GM21367 (cell line): ENCODE measurements at regions not wholly inside any gene's neighbourhood (a gene's known extent, or its start where the extent isn't known, plus 50 kb on each side); places are given as distances from the start of the nearest gene placed in this dataset.

ENCODE experiments used
- ATAC-seq: cut with Tn5 transposase; IDR thresholded peaks from one replicate; pipeline ENCODE4 v1.9.1; 2021; ENCODE audit not compliant: unreplicated experiment

DNA sequence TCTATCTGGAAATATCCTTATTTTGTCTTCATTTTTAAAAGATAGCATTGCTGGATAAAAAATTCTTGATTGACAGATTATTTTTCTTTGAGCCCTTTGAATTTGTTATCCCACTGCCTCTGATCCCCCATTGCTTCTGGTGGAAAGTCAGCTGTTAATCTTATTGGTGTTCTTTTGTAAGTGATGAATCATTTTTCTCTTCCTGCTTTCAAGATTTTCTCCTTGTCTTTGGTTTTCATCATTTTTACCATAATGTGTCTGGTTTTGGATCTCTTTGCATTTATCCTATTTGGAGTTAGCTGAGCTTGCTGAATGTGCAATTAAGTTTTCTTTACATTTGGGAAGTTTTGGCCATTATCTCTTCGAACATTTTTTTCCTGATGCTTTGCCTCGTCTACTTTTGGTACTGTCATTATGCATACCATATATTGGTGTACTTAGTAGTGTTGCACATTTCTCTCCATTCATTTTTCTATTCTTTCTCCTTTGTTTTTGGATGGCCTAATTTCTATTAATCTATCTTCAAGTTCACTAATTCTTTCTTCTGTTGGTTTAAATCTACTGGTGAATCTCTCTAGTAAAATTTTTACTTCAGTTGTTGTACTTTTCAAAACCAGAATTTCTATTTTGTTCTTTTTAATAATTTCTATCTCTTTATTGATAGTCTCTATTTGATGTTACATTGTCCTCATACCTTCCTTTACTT lies 440.0 kb upstream of the PROK2 start:
- no peak for ATAC-seq

DNA sequence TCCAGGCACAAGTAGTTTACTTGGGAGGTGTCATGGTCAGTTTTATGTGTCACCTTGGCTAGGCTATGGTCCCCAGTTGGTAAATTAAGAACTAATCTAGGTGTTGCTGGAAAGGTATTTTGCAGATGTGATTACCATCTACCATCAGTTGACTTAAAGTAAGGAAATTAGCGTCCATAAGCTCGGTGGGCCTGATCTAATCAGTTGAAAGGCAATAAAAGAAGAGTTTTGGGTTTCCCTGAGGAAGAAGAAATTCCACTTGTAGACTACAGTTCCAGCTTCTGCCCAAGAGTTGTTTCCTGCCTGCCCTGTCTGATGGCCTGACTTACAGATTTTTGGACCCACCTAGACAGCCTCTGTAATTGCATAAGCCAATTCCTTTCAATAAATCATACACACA lies 438.7 kb upstream of the PROK2 start:
- no peak for ATAC-seq

DNA sequence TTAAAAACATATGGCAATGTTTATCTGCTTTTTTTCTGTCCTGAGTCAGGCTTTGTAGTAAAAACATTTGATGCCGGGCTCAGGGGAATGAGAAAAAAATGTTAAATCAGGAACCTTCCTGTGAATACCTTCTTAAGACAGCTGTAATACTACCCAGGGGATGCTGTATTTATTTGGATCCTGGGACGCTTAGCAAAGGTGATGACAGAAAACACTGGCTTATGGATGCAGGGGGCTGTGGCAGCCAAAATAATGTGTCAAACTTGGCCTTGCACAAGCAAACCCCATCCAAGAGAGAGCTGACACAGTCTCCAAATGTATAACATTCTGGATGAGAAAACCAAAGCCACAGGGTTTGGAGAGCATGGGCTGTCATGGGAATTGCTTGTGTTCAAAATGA lies 438.2 kb upstream of the PROK2 start:
- ATAC-seq, result no peak

DNA sequence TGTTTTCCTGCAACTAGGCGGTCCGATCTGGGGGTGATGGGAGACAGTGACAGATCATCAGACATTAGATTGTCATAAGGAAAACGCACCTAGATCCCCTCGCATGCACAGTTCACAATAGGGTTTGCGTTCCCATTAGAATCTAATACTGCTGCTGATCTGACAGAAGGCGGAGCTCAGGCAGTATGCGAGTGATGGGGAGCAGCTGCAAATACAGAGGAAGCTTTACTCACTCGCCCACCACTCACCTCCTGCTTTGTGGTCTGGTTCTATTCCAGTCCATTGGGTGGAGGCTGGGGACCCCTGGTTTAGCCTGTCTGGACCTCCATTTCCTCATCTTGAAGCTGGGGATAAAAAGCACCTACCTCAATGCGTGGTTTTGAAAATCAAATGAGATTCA lies 437.5 kb upstream of the PROK2 start:
- ATAC-seq, result no peak

DNA sequence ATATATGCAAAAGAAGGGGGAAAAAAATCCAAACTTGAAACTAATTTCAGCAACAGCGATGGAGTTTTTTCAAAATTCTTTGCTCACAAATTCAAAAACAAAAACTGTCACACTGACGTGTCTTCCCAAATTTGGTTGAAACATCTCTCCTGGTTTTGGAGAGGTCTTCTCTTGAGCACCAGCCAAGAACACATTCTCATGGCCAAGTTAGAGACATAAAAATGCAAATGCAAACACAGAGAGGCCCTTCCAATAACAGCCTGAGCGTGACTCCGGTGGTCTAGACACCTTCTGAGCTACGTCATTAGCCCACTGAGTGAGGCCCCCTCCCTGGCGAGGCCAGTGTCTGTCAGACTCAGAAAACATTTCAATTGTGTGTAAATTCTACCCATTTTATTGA lies 436.0 kb upstream of the PROK2 start:
- ATAC-seq, result no peak

DNA sequence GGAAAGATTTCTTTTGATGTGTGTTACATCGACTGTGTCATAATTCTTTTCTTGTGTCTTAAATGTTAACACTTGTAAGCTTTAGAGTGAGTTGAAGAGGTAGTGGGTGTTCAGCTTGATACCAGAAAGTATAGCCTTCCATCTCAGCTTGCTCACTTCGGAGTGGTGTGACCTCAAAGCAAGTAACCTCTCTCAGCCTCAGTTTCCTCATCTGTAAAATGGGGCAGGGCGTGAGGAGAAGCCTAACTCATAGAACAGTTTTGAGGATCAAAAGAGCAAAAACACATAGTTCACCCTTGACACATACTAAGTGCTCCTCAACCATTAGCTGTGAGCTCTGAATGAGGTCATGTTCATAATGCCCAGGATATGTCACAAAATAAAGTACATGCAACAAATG lies 434.8 kb upstream of the PROK2 start:
- no peak for ATAC-seq

DNA sequence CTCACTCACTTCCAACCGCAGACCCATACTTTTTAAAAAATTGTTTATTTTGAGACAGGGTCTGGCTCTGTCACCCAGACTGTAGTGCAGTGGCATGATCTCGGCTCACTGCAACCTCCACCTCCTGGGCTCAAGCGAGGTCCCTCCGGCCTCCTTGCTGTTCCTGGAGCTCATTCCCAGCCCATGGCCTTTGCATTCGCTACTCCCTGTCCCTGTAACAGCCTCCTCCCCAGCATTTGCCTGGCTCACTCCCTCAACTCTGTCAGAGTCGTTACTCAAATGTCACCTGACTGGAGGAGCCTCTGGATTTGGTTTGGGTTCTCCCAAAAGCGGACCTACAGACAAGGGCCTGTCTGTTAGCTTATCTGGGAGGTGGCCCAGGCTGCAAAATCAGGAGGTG lies 432.6 kb upstream of the PROK2 start:
- ATAC-seq, result no peak

DNA sequence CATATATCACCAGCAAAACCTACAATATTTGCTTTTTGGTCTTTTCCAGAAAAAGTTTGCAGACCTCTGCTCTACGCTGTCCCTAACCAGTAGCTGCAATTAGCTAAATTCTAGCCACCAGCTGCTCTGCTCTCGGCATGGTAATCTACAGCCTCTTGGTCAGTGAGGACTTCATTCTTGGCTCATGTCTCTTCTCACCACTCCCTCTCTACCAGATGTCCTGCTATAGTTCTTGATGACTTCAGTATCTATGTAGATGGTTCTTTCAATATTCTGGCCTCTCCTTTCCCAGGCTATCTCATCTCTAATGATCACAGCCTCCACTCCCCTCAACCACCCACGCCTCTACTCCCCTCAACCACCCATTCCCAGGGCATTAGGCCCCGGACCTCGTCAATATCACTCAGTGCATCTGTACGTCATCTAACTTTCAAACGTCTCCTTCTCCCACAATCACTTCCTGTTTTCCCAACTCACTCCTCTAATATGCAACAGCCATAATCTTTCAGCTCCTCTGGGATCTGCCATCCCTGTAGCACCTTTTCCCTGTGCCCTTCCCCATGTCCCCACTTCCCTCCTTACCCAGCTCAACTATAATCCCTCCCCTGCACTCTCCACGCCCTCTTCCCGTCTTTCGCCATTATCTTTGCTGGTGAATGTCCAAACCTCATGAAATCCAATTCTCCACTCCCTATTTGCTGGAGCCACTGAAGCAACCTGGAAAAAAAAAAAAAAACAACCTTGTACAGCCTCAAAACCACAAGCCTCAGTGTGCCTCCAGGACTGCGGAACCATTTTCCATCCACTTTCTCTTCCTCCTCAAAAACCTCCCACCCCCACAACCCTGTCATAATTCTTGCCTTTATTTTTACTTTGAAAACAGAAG lies 429.4 kb upstream of the PROK2 start:
- no peak for ATAC-seq

DNA sequence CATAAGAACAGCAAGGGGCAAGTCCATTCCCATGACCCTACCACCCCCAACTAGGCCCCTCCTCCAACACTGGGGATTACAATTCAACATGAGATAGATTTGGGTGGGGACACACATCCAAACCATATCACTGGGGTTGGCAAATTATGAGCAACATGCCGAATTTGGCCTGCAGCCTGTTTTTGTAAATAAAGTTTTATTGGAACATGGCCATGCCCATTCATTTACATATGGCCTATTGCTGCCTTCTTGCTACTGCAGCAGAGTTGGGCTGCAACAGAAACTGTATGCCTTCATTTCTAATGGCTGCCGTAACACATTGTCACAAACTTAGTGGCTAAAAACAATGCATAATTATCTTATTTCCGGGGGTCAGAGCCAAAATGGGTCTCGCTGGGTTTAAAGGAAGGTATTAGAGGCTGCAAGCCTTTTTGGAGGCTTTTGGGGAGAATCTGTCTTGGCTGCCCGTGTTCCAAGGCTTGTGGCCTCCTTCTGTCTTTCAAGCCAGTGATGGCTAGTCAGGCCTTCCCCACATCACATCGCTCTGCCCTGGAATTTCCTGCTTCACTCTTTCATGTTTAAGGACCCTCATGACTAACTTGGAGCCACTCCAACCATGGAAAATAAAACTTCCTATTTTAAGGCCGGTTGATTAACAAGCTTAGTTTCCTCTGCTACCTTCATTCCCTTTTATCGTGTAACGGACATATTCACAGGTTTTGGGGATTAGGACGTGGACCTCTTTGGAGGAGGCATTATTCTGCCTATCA lies 428.5 kb upstream of the PROK2 start:
- no peak for ATAC-seq

DNA sequence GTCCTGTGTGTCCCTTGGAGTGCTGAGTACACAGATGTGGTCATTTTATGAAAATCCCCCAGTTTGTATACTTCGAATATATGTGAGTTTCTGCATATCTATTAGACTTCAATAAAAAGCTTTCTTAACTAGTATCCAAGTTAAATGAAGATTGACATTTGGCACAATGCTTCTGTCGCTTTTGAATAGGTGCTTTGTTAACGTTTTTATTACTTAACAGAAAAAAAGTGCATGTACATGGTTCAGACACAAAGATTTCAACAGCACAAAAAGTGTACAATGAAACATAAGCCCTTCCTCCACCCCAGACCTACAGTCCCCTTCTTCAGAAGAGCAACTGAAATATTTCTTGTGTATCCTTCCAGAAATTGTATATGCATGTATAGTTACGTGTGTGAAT lies 427.4 kb upstream of the PROK2 start:
- no peak for ATAC-seq

DNA sequence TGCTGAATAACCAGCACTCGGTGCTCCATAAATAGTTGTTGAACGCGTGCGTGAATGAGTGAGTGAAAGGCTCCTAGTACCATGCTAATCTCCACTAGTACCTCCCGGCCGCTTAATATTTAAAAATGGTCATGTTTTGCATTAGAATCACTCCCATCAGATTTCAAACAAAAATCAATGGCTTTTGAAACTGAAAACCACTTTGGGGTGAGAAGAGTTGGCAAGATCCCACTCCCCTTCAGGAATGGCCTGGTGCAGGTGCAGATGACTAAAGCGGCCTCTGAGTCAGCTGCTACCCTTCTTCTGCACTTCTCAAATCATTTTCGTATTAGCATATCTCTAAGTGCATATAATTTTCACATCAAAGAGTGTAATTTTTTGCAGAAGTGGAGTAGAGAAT lies 425.3 kb upstream of the PROK2 start:
- no peak for ATAC-seq

DNA sequence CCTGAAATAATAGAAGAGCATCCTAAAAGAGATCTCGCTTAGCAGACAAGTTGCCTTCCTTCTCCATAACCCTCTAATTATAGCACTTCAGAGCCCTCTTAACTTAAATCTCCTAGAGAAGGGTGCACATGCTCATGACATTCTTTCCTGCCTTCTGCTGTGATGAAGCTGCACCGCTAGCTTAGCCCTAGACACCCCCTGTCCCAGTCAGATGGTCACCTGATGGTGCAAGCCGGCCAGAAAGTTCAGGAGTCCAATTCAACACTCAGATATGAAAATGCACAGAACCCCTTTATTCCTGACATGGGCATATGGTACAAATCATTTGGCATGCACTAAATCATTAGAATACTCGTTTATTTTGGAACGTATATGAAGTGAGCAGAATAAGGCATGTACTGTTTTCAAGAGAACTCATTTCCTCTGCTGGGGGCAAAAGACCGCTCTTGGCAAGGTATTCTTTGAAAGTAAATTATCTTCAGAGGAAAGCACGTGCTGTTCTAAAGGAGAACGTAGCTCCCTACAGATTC lies 420.4 kb upstream of the PROK2 start:
- no peak for ATAC-seq

DNA sequence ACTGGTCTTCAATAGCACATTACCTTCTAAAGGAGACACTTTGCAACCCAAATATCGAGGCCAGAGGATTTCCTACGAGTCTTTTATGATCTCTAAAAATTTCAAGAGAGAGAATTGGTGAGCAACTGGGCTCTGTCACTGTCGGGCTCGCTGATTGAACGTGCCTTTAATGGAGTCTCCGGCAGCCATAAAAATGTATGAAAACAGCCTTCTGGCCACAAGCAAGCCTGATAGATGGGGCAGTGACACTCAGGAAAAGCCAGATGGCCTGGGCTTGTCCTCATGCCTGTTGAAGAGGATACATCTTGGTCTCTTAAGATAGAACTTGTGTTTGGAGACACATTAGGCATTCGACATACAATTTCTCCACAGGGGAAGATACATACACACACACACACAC lies 419.5 kb upstream of the PROK2 start:
- no peak for ATAC-seq

DNA sequence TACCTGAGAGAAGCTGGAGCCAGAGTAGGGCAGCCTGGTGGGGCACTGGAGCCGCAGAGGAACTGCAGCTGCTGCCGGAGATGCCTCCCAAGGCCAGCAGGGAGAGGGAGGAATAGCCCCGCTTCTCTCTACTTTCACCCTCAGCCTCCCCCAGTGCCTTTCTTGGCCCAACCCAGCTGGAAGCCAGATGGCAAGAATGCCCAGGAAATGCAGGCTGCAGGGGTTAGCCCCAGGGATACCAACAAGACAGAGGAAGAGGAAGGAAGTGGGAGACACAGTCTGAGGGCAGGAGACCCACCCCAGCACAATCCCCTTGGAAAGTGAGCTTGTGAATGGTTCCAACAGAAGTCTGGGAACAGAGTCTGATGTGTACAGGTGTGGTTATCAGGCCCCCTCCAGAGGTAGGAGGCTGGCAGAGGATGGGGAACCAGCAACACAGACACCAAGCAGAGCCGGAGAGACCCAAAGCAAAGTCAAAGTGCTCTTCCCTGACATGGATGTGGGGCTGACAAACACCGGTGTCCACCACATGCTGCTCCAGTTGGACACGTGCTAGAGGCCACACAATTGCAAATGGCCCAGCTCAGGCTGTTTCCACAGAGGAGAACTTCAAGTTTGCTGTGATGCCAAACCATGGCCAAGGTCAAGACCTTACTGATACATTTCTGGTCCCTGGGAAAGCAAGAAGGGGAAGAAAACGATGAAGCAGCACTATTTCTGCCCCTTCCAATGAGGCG lies 418.8 kb upstream of the PROK2 start:
- ATAC-seq, result no peak

DNA sequence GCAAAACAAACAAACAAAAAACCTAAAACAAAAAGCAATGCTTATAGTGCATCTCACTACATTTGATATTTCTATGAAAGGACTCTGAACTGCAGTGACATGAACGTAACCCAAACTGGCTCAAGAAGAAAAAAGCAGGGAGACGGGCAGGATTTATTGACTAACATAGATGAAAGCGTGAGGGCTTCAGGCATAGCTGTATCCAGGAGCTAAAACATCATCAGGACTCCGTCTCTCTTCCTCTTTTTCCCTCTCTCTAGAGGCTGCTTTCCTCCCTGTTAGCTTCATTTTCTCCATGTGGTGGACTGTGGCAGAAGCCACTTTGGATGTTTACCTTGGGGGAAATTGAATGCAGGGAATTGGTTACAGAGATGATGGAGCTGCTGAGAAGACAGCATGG lies 418.2 kb upstream of the PROK2 start:
- ATAC-seq, result no peak

DNA sequence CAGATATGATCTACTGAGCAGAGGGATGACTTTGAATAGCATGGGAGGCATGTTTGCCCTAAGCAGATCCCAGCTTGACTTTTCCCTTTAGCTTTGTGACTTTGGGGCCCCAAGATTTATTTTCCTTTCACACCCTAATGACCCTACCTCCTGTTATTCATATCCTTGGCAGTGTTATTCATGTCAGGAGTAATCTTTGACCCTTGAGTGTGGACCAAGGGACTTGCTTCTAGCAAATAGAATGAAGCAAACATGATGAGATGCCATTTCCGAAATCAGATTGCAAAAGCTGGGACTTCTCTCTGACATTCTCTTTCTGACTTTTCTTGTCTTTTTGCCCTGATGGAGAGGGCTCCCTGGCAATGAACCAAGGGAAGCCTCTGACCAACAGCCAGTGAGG lies 415.4 kb upstream of the PROK2 start:
- no peak for ATAC-seq

DNA sequence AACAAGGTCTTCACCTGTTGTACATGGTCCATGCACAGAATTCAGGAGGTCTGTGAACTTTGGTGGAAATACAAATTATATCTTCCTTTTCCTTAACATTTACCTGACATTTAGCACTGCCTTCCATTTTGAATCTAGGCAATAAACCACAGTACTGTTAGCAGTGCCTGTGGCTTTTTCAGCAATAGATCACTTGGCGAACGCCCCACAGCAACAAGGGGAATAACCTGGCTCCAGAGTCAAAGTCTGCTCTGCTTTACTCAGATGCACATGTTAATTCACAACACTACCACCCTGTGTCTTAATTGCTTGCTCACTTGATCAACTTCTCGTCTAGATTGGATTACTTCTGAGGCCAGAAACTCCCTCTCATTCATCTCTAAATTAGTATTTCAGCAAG lies 414.6 kb upstream of the PROK2 start:
- no peak for ATAC-seq

DNA sequence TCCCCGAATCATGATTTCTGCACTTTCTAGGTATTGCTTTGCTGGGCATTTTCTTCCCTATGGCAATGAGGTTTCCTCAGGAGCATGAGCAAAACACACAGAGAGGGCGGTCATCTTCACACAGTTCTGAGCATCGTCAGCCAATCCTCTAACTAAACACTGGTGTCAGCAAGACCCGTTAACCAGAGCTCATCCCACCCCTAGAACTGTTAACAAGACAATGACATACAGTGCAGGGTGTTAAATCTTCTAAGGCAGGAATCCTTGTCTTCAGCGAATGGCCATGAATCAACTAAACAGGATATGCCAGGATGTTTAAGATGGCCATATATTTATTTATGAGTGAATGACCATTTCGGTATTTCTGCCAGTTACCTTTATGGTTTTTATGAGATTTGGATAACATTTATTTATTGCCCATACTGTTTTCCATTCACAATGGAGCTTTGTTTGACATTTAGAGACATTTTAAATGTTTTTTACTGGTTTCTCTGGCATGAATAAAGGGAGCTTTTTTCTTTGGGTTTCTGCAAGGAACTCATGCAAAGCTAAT lies 411.5 kb upstream of the PROK2 start:
- no peak for ATAC-seq

DNA sequence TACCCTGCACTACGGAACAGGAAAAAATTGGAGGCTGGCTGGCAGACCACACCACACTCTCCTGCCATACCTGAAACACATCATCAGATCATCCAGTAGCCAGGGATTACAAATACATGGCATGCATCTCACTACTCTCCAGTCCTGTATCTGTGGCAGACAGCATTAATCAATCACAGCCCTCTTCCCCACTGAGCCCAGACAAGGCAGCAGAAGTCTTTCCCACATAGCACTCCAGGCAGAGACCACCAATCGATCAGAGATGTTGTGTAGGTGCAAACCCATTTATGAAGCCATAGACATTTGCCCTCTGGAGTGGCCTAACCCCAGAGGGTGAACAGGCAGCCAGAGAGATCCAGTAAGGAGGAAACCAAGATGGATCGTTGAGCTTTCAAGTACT lies 410.9 kb upstream of the PROK2 start:
- no peak for ATAC-seq

DNA sequence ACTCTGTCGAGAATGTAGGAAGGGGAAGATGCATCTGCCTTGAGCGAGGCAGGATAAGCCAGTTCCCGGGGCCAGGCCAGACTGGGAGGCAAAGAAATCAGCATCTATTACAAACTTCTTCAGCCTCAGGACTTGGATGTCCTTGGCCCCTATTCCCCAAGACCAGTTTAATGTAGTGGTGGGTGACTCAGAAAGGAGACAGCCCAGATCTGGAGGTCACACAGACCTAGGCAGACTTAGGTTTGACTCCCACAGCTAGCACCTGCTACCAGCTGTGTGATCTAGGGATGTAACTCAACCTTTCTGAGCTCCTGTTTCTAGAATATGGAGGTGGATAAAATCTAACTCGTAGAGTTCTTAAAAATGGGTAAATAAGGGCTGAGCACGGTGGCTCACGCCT lies 409.5 kb upstream of the PROK2 start:
- no peak for ATAC-seq
